Osteocyte (in vitro differentiated cells): ENCODE measurements at regions not wholly inside any gene's neighbourhood (a gene's known extent, or its start where the extent isn't known, plus 50 kb on each side); places are given as distances from the start of the nearest gene placed in this dataset.

Source experiments
- DNase-seq: peaks from one replicate; pipeline ENCODE4 v3.0.0; 2021; ENCODE audit warnings: mixed read lengths; ENCODE audit not compliant: unreplicated experiment; ENCODE audit errors: extremely low spot score
- H3K27ac Mint-ChIP-seq: one replicate; pipeline ENCODE4 v1.8.0; 2021; ENCODE audit warnings: mild to moderate bottlenecking, mixed read lengths; ENCODE audit not compliant: unreplicated experiment
- H3K27me3 Mint-ChIP-seq: one replicate; pipeline ENCODE4 v1.8.0; 2021; ENCODE audit warnings: mixed read lengths; ENCODE audit not compliant: unreplicated experiment
- H3K36me3 Mint-ChIP-seq: one replicate; pipeline ENCODE4 v1.8.0; 2021; ENCODE audit warnings: mixed read lengths; ENCODE audit not compliant: unreplicated experiment
- H3K4me1 Mint-ChIP-seq: one replicate; pipeline ENCODE4 v1.8.0; 2021; ENCODE audit warnings: mixed read lengths; ENCODE audit not compliant: unreplicated experiment
- H3K4me3 Mint-ChIP-seq: one replicate; pipeline ENCODE4 v1.8.0; 2021; ENCODE audit warnings: mild to moderate bottlenecking, moderate library complexity, mixed read lengths; ENCODE audit not compliant: unreplicated experiment
- H3K9me3 Mint-ChIP-seq: one replicate; pipeline ENCODE4 v1.8.0; 2021; ENCODE audit warnings: mixed read lengths; ENCODE audit not compliant: unreplicated experiment
- CTCF ChIP-seq: fragments of 200-600 bp; sonication (generic); IDR thresholded peaks from 2 replicates; pipeline ENCODE4 v1.5.0; 2021; ENCODE audit warnings: antibody characterized with exemption, mild to moderate bottlenecking, moderate library complexity

- Mint-ChIP-seq H3K36me3 (no peaks in the 10 kb centered on the region), H3K27me3 (peaks cover 7% of the 10 kb centered on the region), H3K4me1 (no peaks in the 10 kb centered on the region), H3K27ac (no peak overlapping the region), H3K9me3 (no peaks in the 10 kb centered on the region), H3K4me3 (no peak overlapping the region)
- TF ChIP-seq CTCF: no peak
- DNase-seq: no peak
Observed at GRCh38 chrX:78506248-78506647, 152.9 kb downstream of the RTL3 start.

- H3K36me3 Mint-ChIP-seq: no peaks in the 10 kb centered on the region
- no peaks in the 10 kb centered on the region for H3K4me1 Mint-ChIP-seq
- no peak overlapping the region for H3K27ac Mint-ChIP-seq
- no peaks in the 10 kb centered on the region for H3K9me3 Mint-ChIP-seq
- H3K4me3 Mint-ChIP-seq: no peak overlapping the region
- no peaks in the 10 kb centered on the region for H3K27me3 Mint-ChIP-seq
- TF ChIP-seq CTCF: no peak
- DNase-seq: no peak
Observed at GRCh38 chrX:78496483-78496882, 162.6 kb downstream of the RTL3 start.

- H3K27me3 Mint-ChIP-seq: no peaks in the 10 kb centered on the region
- no peak overlapping the region for H3K27ac Mint-ChIP-seq
- H3K4me1 Mint-ChIP-seq: no peaks in the 10 kb centered on the region
- TF ChIP-seq CTCF: no peak
- no peaks in the 10 kb centered on the region for H3K36me3 Mint-ChIP-seq
- no peak overlapping the region for H3K4me3 Mint-ChIP-seq
- H3K9me3 Mint-ChIP-seq: no peaks in the 10 kb centered on the region
- no peak for DNase-seq
Observed at GRCh38 chrX:78493180-78493579, 165.8 kb upstream of the CYSLTR1 start.

- Mint-ChIP-seq H3K9me3 (peaks cover 22% of the 10 kb centered on the region), H3K4me3 (no peak overlapping the region), H3K36me3 (no peaks in the 10 kb centered on the region), H3K27ac (no peak overlapping the region), H3K27me3 (no peaks in the 10 kb centered on the region), H3K4me1 (no peaks in the 10 kb centered on the region)
- no peak for DNase-seq
- TF ChIP-seq CTCF: no peak
Observed at GRCh38 chrX:78476701-78477100, 149.3 kb upstream of the CYSLTR1 start.

- H3K9me3 Mint-ChIP-seq: peaks cover 19% of the 10 kb centered on the region
- no peak overlapping the region for H3K4me3 Mint-ChIP-seq
- H3K4me1 Mint-ChIP-seq: no peaks in the 10 kb centered on the region
- H3K36me3 Mint-ChIP-seq: no peaks in the 10 kb centered on the region
- H3K27me3 Mint-ChIP-seq: no peaks in the 10 kb centered on the region
- DNase-seq: no peak
- no peak for TF ChIP-seq CTCF
- H3K27ac Mint-ChIP-seq: no peak overlapping the region
Observed at GRCh38 chrX:78456909-78457308, 129.5 kb upstream of the CYSLTR1 start.
